BE2C (cell line): ENCODE measurements at regions not wholly inside any gene's neighbourhood (a gene's known extent, or its start where the extent isn't known, plus 50 kb on each side); places are given as distances from the start of the nearest gene placed in this dataset.
"Not testable (repeated sequence)": the region's sequence is repeated elsewhere in the genome, so short reads cannot be mapped to it uniquely, and the experiment has no call there.

Experiments
- DNase-seq: peaks from one replicate; pipeline ENCODE4 v3.0.0-alpha.2; 2020
- H3K27me3 ChIP-seq: fragments of 250-450 bp; sonication (Bioruptor Pico); 2 replicates; pipeline ENCODE4 v1.5.1; 2020; ENCODE audit warnings: mild to moderate bottlenecking
- H3K36me3 ChIP-seq: fragments of 250-450 bp; sonication (Bioruptor Pico); 2 replicates; pipeline ENCODE4 v1.5.1; 2020; ENCODE audit warnings: mild to moderate bottlenecking
- H3K4me1 ChIP-seq: fragments of 250-450 bp; sonication (Bioruptor Pico); 2 replicates; pipeline ENCODE4 v1.5.1; 2020
- H3K4me3 ChIP-seq: 2 replicates; pipeline ENCODE4 v1.5.1; 2011; ENCODE audit warnings: low read depth, low read length
- H3K9me3 ChIP-seq: fragments of 250-450 bp; sonication (Bioruptor Pico); 2 replicates; pipeline ENCODE4 v1.5.1; 2020
- CTCF ChIP-seq: IDR thresholded peaks from 2 replicates; pipeline ENCODE4 v1.5.1; 2012; ENCODE audit warnings: mild to moderate bottlenecking, low read depth, low read length

- H3K36me3 ChIP-seq, result no peaks in the 10 kb centered on the region
- no peaks in the 10 kb centered on the region; the same call in 1 of the 2 replicates for H3K9me3 ChIP-seq
- no peaks in the 10 kb centered on the region for H3K27me3 ChIP-seq
- TF ChIP-seq CTCF, result no peak
- H3K4me1 ChIP-seq, result no peaks in the 10 kb centered on the region
- no peak overlapping the region for H3K4me3 ChIP-seq
- no peak for DNase-seq
These were observed 519.9 kb downstream of the RNF144A start for GRCh38 chr2:7437141-7437540.

GRCh38 chr2:7437716-7438632 is 520.8 kb downstream of the RNF144A start:
- H3K4me3 ChIP-seq, result no peak overlapping the region
- TF ChIP-seq CTCF, result no peak
- H3K27me3 ChIP-seq, result no peaks in the 10 kb centered on the region
- no peaks in the 10 kb centered on the region for H3K4me1 ChIP-seq
- no peak for DNase-seq
- H3K36me3 ChIP-seq, result no peaks in the 10 kb centered on the region
- H3K9me3 ChIP-seq, result no peaks in the 10 kb centered on the region; the same call in 1 of the 2 replicates

GRCh38 chr2:7438855-7439254 is 521.6 kb downstream of the RNF144A start:
- Histone ChIP-seq H3K9me3 (no peaks in the 10 kb centered on the region), H3K4me3 (no peak overlapping the region), H3K36me3 (no peaks in the 10 kb centered on the region), H3K27me3 (no peaks in the 10 kb centered on the region), H3K4me1 (no peaks in the 10 kb centered on the region)
- no peak for TF ChIP-seq CTCF
- DNase-seq, result no peak

- no peaks in the 10 kb centered on the region for H3K36me3 ChIP-seq
- no peaks in the 10 kb centered on the region for H3K27me3 ChIP-seq
- no peak overlapping the region for H3K4me3 ChIP-seq
- no peak for TF ChIP-seq CTCF
- no peaks in the 10 kb centered on the region for H3K9me3 ChIP-seq
- H3K4me1 ChIP-seq, result no peaks in the 10 kb centered on the region
- no peak for DNase-seq
These were observed 523.8 kb downstream of the RNF144A start for GRCh38 chr2:7440977-7441376.

GRCh38 chr2:7441841-7442240 is 524.6 kb downstream of the RNF144A start:
- not testable (repeated sequence) for DNase-seq, H3K4me3 ChIP-seq

GRCh38 chr2:7444626-7445025 is 527.4 kb downstream of the RNF144A start:
- no peak overlapping the region for H3K4me3 ChIP-seq
- H3K4me1 ChIP-seq, result no peaks in the 10 kb centered on the region
- H3K36me3 ChIP-seq, result no peaks in the 10 kb centered on the region
- no peaks in the 10 kb centered on the region for H3K9me3 ChIP-seq
- TF ChIP-seq CTCF, result no peak
- no peaks in the 10 kb centered on the region for H3K27me3 ChIP-seq
- no peak for DNase-seq

More at GRCh38 chr2:7441841-7442240, 524.6 kb downstream of the RNF144A start:
- not testable (repeated sequence) for H3K9me3 ChIP-seq, H3K4me1 ChIP-seq, H3K36me3 ChIP-seq, H3K27me3 ChIP-seq
